ENCODE measurements at regions not wholly inside any gene's neighbourhood (a gene's known extent, or its start where the extent isn't known, plus 50 kb on each side); places are given as distances from the start of the nearest gene placed in this dataset.
"Not testable (repeated sequence)": the region's sequence is repeated elsewhere in the genome, so short reads cannot be mapped to it uniquely, and the experiment has no call there.

GRCh38 chr3:25153136-25153535, 274.9 kb upstream of the RARB start:
- DNase-seq (ENCODE audit: low spot score): no peak

GRCh38 chr3:25153561-25153960, 274.5 kb upstream of the RARB start:
- no peak for DNase-seq (ENCODE audit: low spot score)

GRCh38 chr3:25155652-25156471, 272.2 kb upstream of the RARB start:
- no peak for DNase-seq (ENCODE audit: low spot score)

- DNase-seq (ENCODE audit: low spot score): no peak
These were observed 271.4 kb upstream of the RARB start for GRCh38 chr3:25156626-25157025.

GRCh38 chr3:25165306-25165705, 262.8 kb upstream of the RARB start:
- DNase-seq (ENCODE audit: low spot score): no peak

- DNase-seq (ENCODE audit: low spot score): no peak
These were observed 262.0 kb upstream of the RARB start for GRCh38 chr3:25166016-25166415.

GRCh38 chr3:25169151-25169550, 258.9 kb upstream of the RARB start:
- no peak for DNase-seq (ENCODE audit: low spot score)

- DNase-seq (ENCODE audit: low spot score): no peak
These were observed 258.0 kb upstream of the RARB start for GRCh38 chr3:25170021-25170420.

- DNase-seq (ENCODE audit: low spot score): no peak
These were observed 256.8 kb upstream of the RARB start for GRCh38 chr3:25171118-25171807.

GRCh38 chr3:25171897-25172296, 256.2 kb upstream of the RARB start:
- no peak for DNase-seq (ENCODE audit: low spot score)

- DNase-seq (ENCODE audit: low spot score): no peak
These were observed 254.5 kb upstream of the RARB start for GRCh38 chr3:25173606-25174005.

- no peak for DNase-seq (ENCODE audit: low spot score)
These were observed 253.8 kb upstream of the RARB start for GRCh38 chr3:25174251-25174650.

GRCh38 chr3:25177041-25177440, 251.0 kb upstream of the RARB start:
- DNase-seq (ENCODE audit: low spot score): no peak

- DNase-seq (ENCODE audit: low spot score): no peak
These were observed 249.4 kb upstream of the RARB start for GRCh38 chr3:25178672-25179071.

- no peak for DNase-seq (ENCODE audit: low spot score)
These were observed 247.0 kb upstream of the RARB start for GRCh38 chr3:25181096-25181495.

- DNase-seq (ENCODE audit: low spot score): no peak
These were observed 245.3 kb upstream of the RARB start for GRCh38 chr3:25182794-25183193.

GRCh38 chr3:25184641-25185250, 243.3 kb upstream of the RARB start:
- DNase-seq (ENCODE audit: low spot score): no peak

GRCh38 chr3:25191673-25192072, 236.4 kb upstream of the RARB start:
- DNase-seq (ENCODE audit: low spot score): no peak

GRCh38 chr3:25199567-25199966, 228.5 kb upstream of the RARB start:
- not testable (repeated sequence) for DNase-seq (ENCODE audit: low spot score)

GRCh38 chr3:25212736-25213135, 215.3 kb upstream of the RARB start:
- no peak for DNase-seq (ENCODE audit: low spot score)

- DNase-seq (ENCODE audit: low spot score): no peak
These were observed 214.0 kb upstream of the RARB start for GRCh38 chr3:25214034-25214433.

GRCh38 chr3:25218362-25218761, 209.7 kb upstream of the RARB start:
- no peak for DNase-seq (ENCODE audit: low spot score)

GRCh38 chr3:25226747-25227146, 201.3 kb upstream of the RARB start:
- no peak for DNase-seq (ENCODE audit: low spot score)

All from hematopoietic multipotent progenitor cell treated with erythropoietin and hydrocortisone succinate and interleukin-3 and kit ligand, for 17 days (in vitro differentiated cells).